A549 (cell line): ENCODE measurements at regions not wholly inside any gene's neighbourhood (a gene's known extent, or its start where the extent isn't known, plus 50 kb on each side); places are given as distances from the start of the nearest gene placed in this dataset.

ENCODE experiments used
- ATAC-seq, 2 experiments: fragments of 200-7000 bp in 1 of 2; fragments of >200 bp in 1 of 2; cut with Nextera tagmentation in 1 of 2; cut with Tn5 transposase in 1 of 2; 3 replicates each; pipeline versions ENCODE4 v1.8.0 to v1.9.1; 2018 to 2020; ENCODE audit warnings: mild to moderate bottlenecking in 1 of 2, moderate library complexity in 1 of 2
- CTCF ChIA-PET: fragments of 300-600 bp; sonication (Branson Sonifier 250); formaldehyde crosslinking; extraction: SDS; loops from one replicate; lab custom pipeline; 2021; ENCODE audit warnings: antibody characterized with exemption, inconsistent platforms; lab: Yijun Ruan, JAX
- POLR2A ChIA-PET: fragments of 350-600 bp; formaldehyde crosslinking; extraction: SDS; loops from one replicate; lab custom pipeline; 2021; ENCODE audit warnings: antibody characterized with exemption, inconsistent platforms; lab: Yijun Ruan, JAX
- DNase-seq, 2 experiments: peaks; one replicate each; pipeline versions ENCODE4 v3.0.0 to v3.0.0-alpha.2; 2011 to 2016; ENCODE audit warnings: low read depth in 1 of 2, low spot score in 1 of 2
- FAIRE-seq: peaks from 2 replicates; lab custom pipeline; 2011; peaks lifted over from hg19 to GRCh38; lab: Jason Lieb, UNC
- H3K27ac ChIP-seq, 2 experiments: fragments of >200 bp; sonication (Bioruptor Twin); formaldehyde crosslinking; 3 replicates each; pipeline ENCODE4 v1.5.1; 2016 to 2017
- H3K4me1 ChIP-seq: fragments of >200 bp; sonication (Bioruptor Twin); formaldehyde crosslinking; 3 replicates; pipeline ENCODE4 v1.6.1; 2016
- H3K4me2 ChIP-seq: fragments of >200 bp; sonication (Bioruptor Twin); formaldehyde crosslinking; 3 replicates; pipeline ENCODE4 v1.6.1; 2016
- H3K4me3 ChIP-seq: fragments of >200 bp; sonication (Bioruptor Twin); formaldehyde crosslinking; 3 replicates; pipeline ENCODE4 v1.5.1; 2016
- H3K9me3 ChIP-seq: fragments of >200 bp; sonication (Bioruptor Twin); formaldehyde crosslinking; 3 replicates; pipeline ENCODE4 v1.6.1; 2016
- ATOH8 ChIP-seq: fragments of 250-450 bp; sonication (Bioruptor Pico); IDR thresholded peaks from 2 replicates; pipeline ENCODE4 v1.5.0; 2020; ENCODE audit warnings: low read depth, mild to moderate bottlenecking, moderate library complexity
- CBX2 ChIP-seq: fragments of 200-600 bp; sonication (generic); IDR thresholded peaks from 2 replicates; pipeline ENCODE4 v1.6.1; 2016; ENCODE audit warnings: low read depth, mild to moderate bottlenecking, borderline replicate concordance
- ESRRA ChIP-seq: fragments of 150-350 bp; IDR thresholded peaks from 2 replicates; pipeline ENCODE4 v1.6.1; 2014; ENCODE audit warnings: mild to moderate bottlenecking, low read length, borderline replicate concordance
- FOSL2 ChIP-seq, 2 experiments: fragments of 450-650 bp in 1 of 2; fragments of >200 bp in 1 of 2; sonication (Bioruptor Twin) in 1 of 2; formaldehyde crosslinking; IDR thresholded peaks; 2 replicates each; pipeline versions ENCODE4 v1.5.0 to v1.6.1; 2016 to 2020; ENCODE audit warnings: mild to moderate bottlenecking in 1 of 2, moderate library complexity in 1 of 2
- HOXB13 ChIP-seq: fragments of 250-450 bp; sonication (Bioruptor Pico); IDR thresholded peaks from 2 replicates; pipeline ENCODE4 v1.5.0; 2020; ENCODE audit warnings: low read depth, mild to moderate bottlenecking, moderate library complexity
- HOXB5 ChIP-seq: fragments of 250-450 bp; sonication (Bioruptor Pico); IDR thresholded peaks from 2 replicates; pipeline ENCODE4 v1.5.0; 2020; ENCODE audit warnings: mild to moderate bottlenecking, moderate library complexity
- JUN ChIP-seq, 2 experiments: fragments of >200 bp; sonication (Bioruptor Twin); formaldehyde crosslinking; IDR thresholded peaks; 2 replicates in 1 of 2; 3 replicates in 1 of 2; pipeline ENCODE4 v1.6.1; 2016 to 2017
- JUNB ChIP-seq: fragments of >200 bp; sonication (Bioruptor Twin); formaldehyde crosslinking; IDR thresholded peaks from 2 replicates; pipeline ENCODE4 v1.6.1; 2016
- KDM5A ChIP-seq: fragments of 200-600 bp; sonication (generic); IDR thresholded peaks from 2 replicates; pipeline ENCODE4 v1.6.1; 2016; ENCODE audit warnings: antibody characterized with exemption, mild to moderate bottlenecking
- MAFK ChIP-seq: fragments of 450-650 bp; IDR thresholded peaks from 2 replicates; pipeline ENCODE4 v1.6.1; 2014; ENCODE audit not compliant: partially characterized antibody
- NR3C1 ChIP-seq: fragments of >200 bp; sonication (Bioruptor Twin); formaldehyde crosslinking; IDR thresholded peaks from 3 replicates; pipeline ENCODE4 v1.6.1; 2017
- POLR2A ChIP-seq: IDR thresholded peaks from 2 replicates; pipeline ENCODE4 v1.6.1; 2012; ENCODE audit warnings: mild to moderate bottlenecking, low read length
- RAD21 ChIP-seq, 2 experiments: fragments of >200 bp in 1 of 2; sonication (Bioruptor Twin) in 1 of 2; formaldehyde crosslinking in 1 of 2; IDR thresholded peaks in 1 of 2; conservative IDR thresholded peaks in 1 of 2; 2 replicates in 1 of 2; 3 replicates in 1 of 2; pipeline ENCODE4 v1.6.1; 2012 to 2018; ENCODE audit warnings: inconsistent platforms in 1 of 2
- RARB ChIP-seq: fragments of 250-450 bp; sonication (Bioruptor Pico); IDR thresholded peaks from 2 replicates; pipeline ENCODE4 v1.8.0; 2021; ENCODE audit warnings: mild to moderate bottlenecking, moderate library complexity
- REST ChIP-seq: fragments of 200-600 bp; sonication (generic); IDR thresholded peaks from 2 replicates; pipeline ENCODE4 v1.6.1; 2016; ENCODE audit warnings: antibody characterized with exemption, mild to moderate bottlenecking, moderate library complexity
- RFX5 ChIP-seq: fragments of 450-650 bp; IDR thresholded peaks from 2 replicates; pipeline ENCODE4 v1.7.1; 2014; ENCODE audit warnings: antibody characterized with exemption, mild to moderate bottlenecking, moderate library complexity
- SMC3 ChIP-seq: fragments of >200 bp; sonication (Bioruptor Twin); formaldehyde crosslinking; IDR thresholded peaks from 3 replicates; pipeline ENCODE4 v1.6.1; 2018; ENCODE audit warnings: inconsistent platforms
- SREBF2 ChIP-seq: fragments of 450-650 bp; IDR thresholded peaks from 2 replicates; pipeline ENCODE4 v1.6.1; 2014; ENCODE audit warnings: mild to moderate bottlenecking, moderate library complexity
- TFCP2L1 ChIP-seq: fragments of 250-450 bp; sonication (Bioruptor Pico); IDR thresholded peaks from 2 replicates; pipeline ENCODE4 v1.5.0; 2021; ENCODE audit warnings: mild to moderate bottlenecking
- USF2 ChIP-seq: fragments of 450-650 bp; IDR thresholded peaks from 2 replicates; pipeline ENCODE4 v1.6.1; 2014; ENCODE audit warnings: antibody characterized with exemption
- ZC3H11A ChIP-seq: fragments of 450-650 bp; IDR thresholded peaks from 2 replicates; pipeline ENCODE4 v1.6.1; 2014; ENCODE audit warnings: antibody characterized with exemption, mild to moderate bottlenecking
- ZSCAN20 ChIP-seq: fragments of 250-450 bp; sonication (Bioruptor Pico); IDR thresholded peaks from 2 replicates; pipeline ENCODE4 v1.8.0; 2022; ENCODE audit warnings: mild to moderate bottlenecking, moderate library complexity
- WGBS: methylation state at CpG from one replicate; pipeline ENCODE4 v1.1.6; 2017; ENCODE audit errors: missing lambda C conversion rate; 5-methylcytosine and 5-hydroxymethylcytosine counted together
- TF ChIP-seq, protein P1 (sequence below): fragments of >200 bp; sonication (Bioruptor Twin); formaldehyde crosslinking; IDR thresholded peaks from 3 replicates; pipeline ENCODE4 v1.6.1; 2016

- H3K9me3 ChIP-seq = no peaks in the 10 kb centered on the region
- WGBS = 29% methylated on average over 3 of the region's 3 CpGs
- H3K4me3 ChIP-seq = no peak overlapping the region
- TF ChIP-seq JUN (IDR thresholded peaks at IDR 0.05) = no peak
- no peak for TF ChIP-seq HOXB13 (CRISPR knock-in tag)
- TF ChIP-seq FOSL2 (IDR thresholded peaks at IDR 0.05) = no peak
- TF ChIP-seq FOSL2 (CRISPR knock-in tag; IDR thresholded peaks at IDR 0.05) = no peak
- TF ChIP-seq SMC3 = no peak
- TF ChIP-seq MAFK = no peak
- TF ChIP-seq HOXB5 = no peak
- no peak for TF ChIP-seq RARB (CRISPR knock-in tag)
- TF ChIP-seq ZSCAN20 (CRISPR knock-in tag) = no peak
- no peak for TF ChIP-seq JUNB
- no peak for TF ChIP-seq CBX2
- no peak for TF ChIP-seq RFX5
- TF ChIP-seq ATOH8 (CRISPR knock-in tag) = no peak
- TF ChIP-seq ESRRA = no peak
- no peak for TF ChIP-seq USF2
- no peak for TF ChIP-seq KDM5A
- POLR2A ChIA-PET = no interaction called here
- no peak overlapping the region for H3K27ac ChIP-seq
- FAIRE-seq (no peak), DNase-seq (no peak), ATAC-seq (no peak)
- H3K4me1 ChIP-seq = no peaks in the 10 kb centered on the region
- no peak overlapping the region for H3K4me2 ChIP-seq
- CTCF ChIA-PET = no interaction called here
These were observed 899.8 kb upstream of the TSPY4 start for GRCh38 chrY:8437510-8437909.

- FAIRE-seq (no peak), DNase-seq (no peak), ATAC-seq (no peak)
- CTCF ChIA-PET = no interaction called here
- WGBS = 33% methylated on average over 2 of the region's 2 CpGs
- Histone ChIP-seq H3K4me1 (no peaks in the 10 kb centered on the region), H3K4me3 (no peak overlapping the region), H3K27ac (no peak overlapping the region), H3K9me3 (no peaks in the 10 kb centered on the region), H3K4me2 (no peak overlapping the region)
- POLR2A ChIA-PET = no interaction called here
- TF ChIP-seq RAD21 (conservative IDR thresholded peaks at IDR 0.05 in 1 of 2, IDR thresholded peaks at IDR 0.05 in 1 of 2) = no peak
These were observed 895.2 kb upstream of the TSPY4 start for GRCh38 chrY:8442097-8442496.

- no peak for TF ChIP-seq POLR2A
- DNase-seq (no peak), FAIRE-seq (no peak), ATAC-seq (no peak)
- 60% methylated on average over 1 of the region's 1 CpG for WGBS
- H3K4me2 ChIP-seq = no peak overlapping the region
- no peaks in the 10 kb centered on the region for H3K4me1 ChIP-seq
- ChIA-PET CTCF (no interaction called here), POLR2A (no interaction called here)
- H3K9me3 ChIP-seq = no peaks in the 10 kb centered on the region
- no peak overlapping the region for H3K27ac ChIP-seq
- no peak overlapping the region for H3K4me3 ChIP-seq
These were observed 884.3 kb upstream of the TSPY4 start for GRCh38 chrY:8452963-8453362.

- H3K4me3 ChIP-seq = no peak overlapping the region
- TF ChIP-seq RARB (CRISPR knock-in tag) = no peak
- CTCF ChIA-PET = no interaction called here
These were observed 870.5 kb upstream of the TSPY4 start for GRCh38 chrY:8466813-8467212.

DNA sequence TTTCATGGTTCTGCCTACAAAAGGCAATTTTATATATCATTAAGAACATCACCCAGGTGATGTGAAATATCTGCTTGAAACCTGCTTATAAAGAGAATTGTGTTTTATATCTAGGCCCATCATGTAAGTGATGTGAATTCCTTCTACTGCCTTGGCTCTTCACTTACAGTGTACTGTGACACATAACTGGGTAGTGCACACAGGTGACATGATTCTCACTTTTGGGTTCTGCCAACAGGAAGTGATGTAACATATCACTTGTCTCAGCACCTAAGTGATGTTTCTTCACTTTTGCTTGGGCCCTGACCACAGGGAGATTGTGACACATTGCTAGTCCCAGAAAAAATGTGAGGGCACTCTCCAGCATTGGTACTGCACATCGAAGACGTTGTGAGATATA lies 867.0 kb upstream of the TSPY4 start:
- CTCF ChIA-PET = no interaction called here
- POLR2A ChIA-PET = no interaction called here
- FAIRE-seq (no peak), ATAC-seq (no peak), DNase-seq (no peak)
- Histone ChIP-seq H3K4me3 (no peak overlapping the region), H3K27ac (no peak overlapping the region), H3K4me2 (no peak overlapping the region), H3K9me3 (no peaks in the 10 kb centered on the region), H3K4me1 (no peaks in the 10 kb centered on the region)
- 0% methylated on average over 2 of the region's 2 CpGs for WGBS
- TF ChIP-seq ZC3H11A (no peak), SREBF2 (no peak), REST (no peak), FOSL2 (IDR thresholded peaks at IDR 0.05) (no peak), FOSL2 (CRISPR knock-in tag; IDR thresholded peaks at IDR 0.05) (no peak), NR3C1 (no peak), CBX2 (no peak), TFCP2L1 (no peak)
- TF ChIP-seq, protein P1, sequence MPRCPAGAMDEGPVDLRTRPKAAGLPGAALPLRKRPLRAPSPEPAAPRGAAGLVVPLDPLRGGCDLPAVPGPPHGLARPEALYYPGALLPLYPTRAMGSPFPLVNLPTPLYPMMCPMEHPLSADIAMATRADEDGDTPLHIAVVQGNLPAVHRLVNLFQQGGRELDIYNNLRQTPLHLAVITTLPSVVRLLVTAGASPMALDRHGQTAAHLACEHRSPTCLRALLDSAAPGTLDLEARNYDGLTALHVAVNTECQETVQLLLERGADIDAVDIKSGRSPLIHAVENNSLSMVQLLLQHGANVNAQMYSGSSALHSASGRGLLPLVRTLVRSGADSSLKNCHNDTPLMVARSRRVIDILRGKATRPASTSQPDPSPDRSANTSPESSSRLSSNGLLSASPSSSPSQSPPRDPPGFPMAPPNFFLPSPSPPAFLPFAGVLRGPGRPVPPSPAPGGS = no peak

More at GRCh38 chrY:8466813-8467212, 870.5 kb upstream of the TSPY4 start:
- H3K4me1 ChIP-seq = no peaks in the 10 kb centered on the region
- ATAC-seq (no peak), DNase-seq (no peak), FAIRE-seq (no peak)
- H3K9me3 ChIP-seq = no peaks in the 10 kb centered on the region
- POLR2A ChIA-PET = no interaction called here
- H3K27ac ChIP-seq = no peak overlapping the region
- no peak overlapping the region for H3K4me2 ChIP-seq
